MM.1S (cell line): ENCODE measurements at regions not wholly inside any gene's neighbourhood (a gene's known extent, or its start where the extent isn't known, plus 50 kb on each side); places are given as distances from the start of the nearest gene placed in this dataset.

Experiments used
- CTCF ChIP-seq: fragments of 300-600 bp; sonication (generic); IDR thresholded peaks from 2 replicates; pipeline ENCODE4 v1.5.1; 2016; ENCODE audit warnings: antibody characterized with exemption, low read length, mixed read lengths
- EZH2 ChIP-seq: fragments of 300-600 bp; sonication (generic); optimal IDR thresholded peaks from 2 replicates; pipeline ENCODE3; 2017; ENCODE audit warnings: low read depth, mild to moderate bottlenecking, antibody characterized with exemption, low read length, mixed read lengths
- EZH2phosphoT487 ChIP-seq: fragments of 300-600 bp; sonication (generic); IDR thresholded peaks from 2 replicates; pipeline ENCODE4 v1.6.1; 2018; ENCODE audit warnings: antibody characterized with exemption, low read length

DNA sequence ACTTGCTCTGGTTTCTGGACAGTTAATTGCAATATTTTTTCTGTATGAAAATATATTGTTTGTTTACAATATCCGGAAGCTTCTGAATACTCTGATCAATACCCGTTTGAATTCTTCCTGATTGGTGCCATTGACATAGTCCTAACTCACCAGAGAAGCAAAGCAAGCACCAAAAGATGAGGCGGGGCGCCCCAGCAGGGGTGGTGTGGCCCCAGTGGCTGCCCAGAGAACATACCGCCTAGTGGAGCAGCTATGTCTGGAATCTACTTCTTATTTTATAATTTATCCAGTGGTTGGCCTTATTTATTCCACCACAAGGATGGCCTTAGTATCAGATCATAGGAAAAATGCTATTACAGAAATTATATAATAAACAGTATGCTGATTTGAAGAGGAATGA lies 610.7 kb downstream of the JRKL start:
- TF ChIP-seq CTCF (no peak), EZH2phosphoT487 (no peak), EZH2 (no peak)
